Muscle of back (tissue), 3 donors: ENCODE measurements at regions not wholly inside any gene's neighbourhood (a gene's known extent, or its start where the extent isn't known, plus 50 kb on each side); places are given as distances from the start of the nearest gene placed in this dataset.

Experiments used
- DNase-seq, 3 donors: peaks; one replicate each; pipeline versions ENCODE4 v3.0.0 to v3.0.0-alpha.2; 2013

GRCh38 chr4:10929818-10930217 lies 245.2 kb upstream of the CLNK start:
- no peak for DNase-seq

- peak in 2 of 3 donors; percentile 4 to 29 for DNase-seq
Measured at GRCh38 chr4:10925996-10926395, 241.4 kb upstream of the CLNK start.

- DNase-seq = no peak
Measured at GRCh38 chr4:10924274-10924673, 239.7 kb upstream of the CLNK start.

GRCh38 chr4:10917566-10917965 lies 233.0 kb upstream of the CLNK start:
- DNase-seq = peak; percentile 46 to 73 (median 47)

GRCh38 chr4:10898072-10898471 lies 213.5 kb upstream of the CLNK start:
- no peak for DNase-seq

- no peak for DNase-seq
Measured at GRCh38 chr4:10897076-10897475, 212.5 kb upstream of the CLNK start.

- DNase-seq = no peak
Measured at GRCh38 chr4:10893395-10893794, 208.8 kb upstream of the CLNK start.

- no peak for DNase-seq
Measured at GRCh38 chr4:10891866-10892265, 207.3 kb upstream of the CLNK start.

- DNase-seq = no peak
Measured at GRCh38 chr4:10889819-10890218, 205.3 kb upstream of the CLNK start.

GRCh38 chr4:10879411-10880110 lies 195.0 kb upstream of the CLNK start:
- no peak for DNase-seq

GRCh38 chr4:10878861-10879260 lies 194.3 kb upstream of the CLNK start:
- DNase-seq = no peak

GRCh38 chr4:10877076-10877475 lies 192.5 kb upstream of the CLNK start:
- no peak for DNase-seq

GRCh38 chr4:10875144-10875799 lies 190.7 kb upstream of the CLNK start:
- no peak for DNase-seq

- DNase-seq = no peak
Measured at GRCh38 chr4:10873809-10874208, 189.2 kb upstream of the CLNK start.

- DNase-seq = no peak
Measured at GRCh38 chr4:10872833-10873517, 188.4 kb upstream of the CLNK start.

GRCh38 chr4:10866666-10867065 lies 182.1 kb upstream of the CLNK start:
- no peak for DNase-seq

GRCh38 chr4:10861036-10861435 lies 176.5 kb upstream of the CLNK start:
- no peak for DNase-seq

- DNase-seq = peak in 1 of 3 donors; percentile 24
Measured at GRCh38 chr4:10856271-10856782, 171.8 kb upstream of the CLNK start.

GRCh38 chr4:10853196-10853595 lies 168.6 kb upstream of the CLNK start:
- DNase-seq = no peak

- no peak for DNase-seq
Measured at GRCh38 chr4:10841697-10842096, 157.1 kb upstream of the CLNK start.

- no peak for DNase-seq
Measured at GRCh38 chr4:10837151-10837550, 152.6 kb upstream of the CLNK start.

- no peak for DNase-seq
Measured at GRCh38 chr4:10832806-10833628, 148.4 kb upstream of the CLNK start.
